Prostate gland (tissue), 2 donors: ENCODE measurements at regions not wholly inside any gene's neighbourhood (a gene's known extent, or its start where the extent isn't known, plus 50 kb on each side); places are given as distances from the start of the nearest gene placed in this dataset.
A peak's percentile ranks its signal among the peaks of the same experiment; 100 is the strongest.

Experiments
- DNase-seq: peaks from one replicate; pipeline ENCODE4 v3.0.0-alpha.2; 2019; ENCODE audit warnings: low spot score
- H3K27ac ChIP-seq, 2 donors: fragments of 200-600 bp; sonication (generic); 2 replicates each; pipeline ENCODE4 v1.5.1; 2017 to 2019
- H3K27me3 ChIP-seq: fragments of 200-600 bp; sonication (generic); replicated peaks from 2 replicates; pipeline ENCODE4 v1.5.1; 2019; ENCODE audit not compliant: insufficient read depth
- H3K36me3 ChIP-seq, 2 donors: fragments of 200-600 bp; sonication (generic); 1 replicate in 1 of 2; 2 replicates in 1 of 2; pipeline versions ENCODE4 v1.5.1 to v1.8.1; 2017 to 2019
- H3K4me1 ChIP-seq: fragments of 200-600 bp; sonication (generic); replicated peaks from 2 replicates; pipeline ENCODE4 v1.5.1; 2019
- H3K4me3 ChIP-seq, 2 donors: fragments of 200-600 bp; sonication (generic); 2 replicates each; pipeline ENCODE4 v1.5.1; 2017 to 2019
- H3K9me3 ChIP-seq: fragments of 200-600 bp; sonication (generic); 2 replicates; pipeline ENCODE4 v1.5.1; 2017
- POLR2A ChIP-seq: fragments of 450-650 bp; IDR thresholded peaks from one replicate; pipeline ENCODE4 v1.6.1; 2016; ENCODE audit warnings: antibody characterized with exemption, mild to moderate bottlenecking
- POLR2AphosphoS5 ChIP-seq: sonication (generic); formaldehyde crosslinking; IDR thresholded peaks from one replicate; pipeline ENCODE4 v1.6.1; 2017; ENCODE audit warnings: antibody characterized with exemption
- WGBS: methylation state at CpG from one replicate; pipeline ENCODE4 v1.1.5; 2018; 5-methylcytosine and 5-hydroxymethylcytosine counted together
- intact Hi-C: fragments of 100-400 bp; cut with DNase I; formaldehyde crosslinking; loops from one replicate; pipeline ENCODE4 v1.14.2; 2022
- TF ChIP-seq, protein P1 (sequence below), 4 experiments: fragments of 200-600 bp in 2 of 4; fragments of 450-650 bp in 2 of 4; sonication (generic) in 2 of 4; IDR thresholded peaks; 1 replicate in 3 of 4; 2 replicates in 1 of 4; pipeline ENCODE4 v1.5.1; 2016 to 2019; ENCODE audit warnings: antibody characterized with exemption in 4 of 4, mild to moderate bottlenecking in 2 of 4, moderate library complexity in 2 of 4

DNA sequence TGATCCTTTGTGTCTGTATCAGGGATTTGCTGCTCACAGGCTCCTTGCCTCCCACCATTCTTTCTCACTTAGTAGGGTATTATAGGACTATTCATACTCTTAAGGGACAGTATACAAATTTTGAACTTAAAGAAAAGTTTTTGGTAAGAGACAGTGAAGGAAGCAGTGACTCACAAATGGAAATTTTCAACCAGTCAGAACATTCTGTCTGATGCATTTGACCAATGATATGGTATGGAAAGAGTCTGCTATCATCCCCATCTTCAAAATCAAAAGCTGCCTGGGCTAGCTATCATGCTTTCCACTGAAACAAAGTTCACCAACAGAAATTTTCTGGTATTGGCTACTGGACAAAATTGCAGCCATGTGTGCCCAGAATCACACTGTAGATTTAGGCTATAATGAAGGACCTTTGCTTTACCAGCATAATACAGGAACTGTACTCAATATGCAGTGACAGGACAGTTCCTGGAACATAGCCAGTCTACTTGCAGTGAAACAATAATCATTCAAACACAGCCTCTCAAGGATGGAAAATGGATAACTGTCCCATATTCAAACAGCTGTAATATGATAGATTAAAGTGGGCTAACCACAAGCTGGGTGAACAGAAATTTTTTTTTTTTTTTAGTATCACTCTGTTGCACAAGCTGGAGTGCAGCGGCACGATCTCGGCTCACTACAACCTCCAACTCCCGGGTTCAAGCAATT, 109.0 kb upstream of the ACSL4 start:
- H3K4me1 ChIP-seq = no peaks in the 10 kb centered on the region
- H3K4me3 ChIP-seq = no peak overlapping the region
- no peak for DNase-seq
- no peaks in the 10 kb centered on the region for H3K9me3 ChIP-seq
- intact Hi-C loops = no loop called here
- no peak overlapping the region for H3K27ac ChIP-seq
- 98% methylated on average over 4 of the region's 4 CpGs for WGBS
- H3K36me3 ChIP-seq = no peaks in the 10 kb centered on the region
- no peaks in the 10 kb centered on the region for H3K27me3 ChIP-seq
- TF ChIP-seq POLR2AphosphoS5 (no peak), POLR2A (no peak)
- TF ChIP-seq, protein P1, sequence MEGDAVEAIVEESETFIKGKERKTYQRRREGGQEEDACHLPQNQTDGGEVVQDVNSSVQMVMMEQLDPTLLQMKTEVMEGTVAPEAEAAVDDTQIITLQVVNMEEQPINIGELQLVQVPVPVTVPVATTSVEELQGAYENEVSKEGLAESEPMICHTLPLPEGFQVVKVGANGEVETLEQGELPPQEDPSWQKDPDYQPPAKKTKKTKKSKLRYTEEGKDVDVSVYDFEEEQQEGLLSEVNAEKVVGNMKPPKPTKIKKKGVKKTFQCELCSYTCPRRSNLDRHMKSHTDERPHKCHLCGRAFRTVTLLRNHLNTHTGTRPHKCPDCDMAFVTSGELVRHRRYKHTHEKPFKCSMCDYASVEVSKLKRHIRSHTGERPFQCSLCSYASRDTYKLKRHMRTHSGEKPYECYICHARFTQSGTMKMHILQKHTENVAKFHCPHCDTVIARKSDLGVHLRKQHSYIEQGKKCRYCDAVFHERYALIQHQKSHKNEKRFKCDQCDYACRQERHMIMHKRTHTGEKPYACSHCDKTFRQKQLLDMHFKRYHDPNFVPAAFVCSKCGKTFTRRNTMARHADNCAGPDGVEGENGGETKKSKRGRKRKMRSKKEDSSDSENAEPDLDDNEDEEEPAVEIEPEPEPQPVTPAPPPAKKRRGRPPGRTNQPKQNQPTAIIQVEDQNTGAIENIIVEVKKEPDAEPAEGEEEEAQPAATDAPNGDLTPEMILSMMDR (IDR thresholded peaks at IDR 0.05) = no peak

DNA sequence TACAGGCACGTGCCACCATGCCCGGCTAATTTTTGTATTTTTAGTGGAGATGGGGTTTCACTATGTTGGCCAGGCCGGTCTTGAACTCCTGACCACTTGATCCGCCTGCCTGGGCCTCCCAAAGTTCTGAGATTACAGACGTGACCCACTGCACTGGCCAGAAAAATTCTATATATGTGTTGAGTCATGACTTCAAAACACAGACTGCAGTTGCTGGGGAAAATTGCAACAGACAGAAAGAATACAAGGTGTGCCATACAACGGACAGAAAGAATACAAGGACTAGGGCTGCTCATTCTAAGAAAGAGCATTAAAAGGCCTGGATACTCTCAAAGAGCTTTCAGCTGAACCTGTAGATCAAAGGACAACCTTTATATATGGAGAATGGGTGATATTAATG, 109.6 kb upstream of the ACSL4 start:
- no peak for DNase-seq
- TF ChIP-seq, protein P1 (IDR thresholded peaks at IDR 0.05) = no peak
- TF ChIP-seq POLR2AphosphoS5 (no peak), POLR2A (no peak)
- intact Hi-C loops = no loop called here
- no peaks in the 10 kb centered on the region for H3K27me3 ChIP-seq
- H3K27ac ChIP-seq = no peak overlapping the region
- no peaks in the 10 kb centered on the region for H3K9me3 ChIP-seq
- no peaks in the 10 kb centered on the region for H3K4me1 ChIP-seq
- no peak overlapping the region for H3K4me3 ChIP-seq
- WGBS = 94% methylated on average over 6 of the region's 6 CpGs
- no peaks in the 10 kb centered on the region for H3K36me3 ChIP-seq

- intact Hi-C loops = no loop called here
- no peaks in the 10 kb centered on the region for H3K4me1 ChIP-seq
- 90% methylated on average over 1 of the region's 1 CpG for WGBS
- TF ChIP-seq POLR2A (no peak), POLR2AphosphoS5 (no peak)
- TF ChIP-seq, protein P1 (IDR thresholded peaks at IDR 0.05) = no peak
- H3K36me3 ChIP-seq = no peaks in the 10 kb centered on the region
- DNase-seq = peak; percentile 20
- H3K27me3 ChIP-seq = no peaks in the 10 kb centered on the region
- no peak overlapping the region for H3K27ac ChIP-seq
- no peak overlapping the region for H3K4me3 ChIP-seq
- H3K9me3 ChIP-seq = no peaks in the 10 kb centered on the region
Observed at GRCh38 chrX:109843963-109844751, 111.1 kb upstream of the ACSL4 start.

DNA sequence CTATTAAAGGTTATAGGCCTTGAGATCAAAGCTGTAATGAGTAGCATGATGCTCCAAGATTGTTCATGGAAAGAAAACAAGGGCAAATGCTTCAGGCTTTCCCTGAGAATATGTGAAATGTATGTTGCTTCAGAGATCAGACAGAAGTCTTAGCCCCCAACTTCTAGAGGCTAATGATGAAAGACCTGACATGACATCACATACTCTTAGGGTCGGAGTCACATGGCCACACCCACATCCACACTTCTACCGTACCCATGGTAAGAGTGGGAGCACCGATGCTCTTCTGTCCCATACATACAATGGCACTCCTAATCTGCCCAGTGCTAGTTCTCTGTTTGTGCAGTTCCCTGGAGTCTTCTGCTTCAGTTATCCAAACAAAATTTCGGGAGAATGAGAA, 111.9 kb upstream of the ACSL4 start:
- no peak for DNase-seq
- WGBS = 91% methylated on average over 4 of the region's 4 CpGs
- Histone ChIP-seq H3K27me3 (no peaks in the 10 kb centered on the region), H3K9me3 (no peaks in the 10 kb centered on the region), H3K36me3 (no peaks in the 10 kb centered on the region), H3K27ac (no peak overlapping the region), H3K4me3 (no peak overlapping the region), H3K4me1 (no peaks in the 10 kb centered on the region)
- intact Hi-C loops = no loop called here
- TF ChIP-seq, protein P1 (IDR thresholded peaks at IDR 0.05) = no peak
- no peak for TF ChIP-seq POLR2AphosphoS5
- TF ChIP-seq POLR2A = no peak
